HepG2 (cell line): ENCODE measurements at regions not wholly inside any gene's neighbourhood (a gene's known extent, or its start where the extent isn't known, plus 50 kb on each side); places are given as distances from the start of the nearest gene placed in this dataset.

Source experiments
- ATM ChIP-seq: fragments of 450-650 bp; IDR thresholded peaks from 2 replicates; pipeline ENCODE4 v1.7.1; 2017; ENCODE audit warnings: mild to moderate bottlenecking, borderline replicate concordance
- BATF2 ChIP-seq: sonication (generic); formaldehyde crosslinking; IDR thresholded peaks from 2 replicates; pipeline ENCODE4 v1.8.0; 2022; ENCODE audit warnings: mild to moderate bottlenecking, missing genetic modification reagents, moderate library complexity
- DRAP1 ChIP-seq: IDR thresholded peaks from 2 replicates; pipeline ENCODE4 v1.6.1; 2016; ENCODE audit warnings: missing genetic modification reagents, missing compliant biosample characterization
- ESRRA ChIP-seq: sonication (generic); formaldehyde crosslinking; IDR thresholded peaks from 2 replicates; pipeline ENCODE4 v1.5.1; 2020; ENCODE audit warnings: mild to moderate bottlenecking, low read depth, missing genetic modification reagents
- JDP2 ChIP-seq: sonication (generic); formaldehyde crosslinking; IDR thresholded peaks from 2 replicates; pipeline ENCODE4 v1.8.1; 2022; ENCODE audit warnings: missing genetic modification reagents, borderline replicate concordance
- SNAPC5 ChIP-seq: sonication (generic); formaldehyde crosslinking; IDR thresholded peaks from 2 replicates; pipeline ENCODE4 v1.8.1; 2023; ENCODE audit warnings: mild to moderate bottlenecking, missing genetic modification reagents, borderline replicate concordance
- TFDP2 ChIP-seq: sonication (generic); formaldehyde crosslinking; IDR thresholded peaks from 2 replicates; pipeline ENCODE4 v1.4.0; 2020; ENCODE audit warnings: missing genetic modification reagents
- TSC22D2 ChIP-seq: sonication (generic); formaldehyde crosslinking; IDR thresholded peaks from 2 replicates; pipeline ENCODE4 v1.5.1; 2020; ENCODE audit warnings: missing genetic modification reagents, mild to moderate bottlenecking, borderline replicate concordance
- ZBTB39 ChIP-seq: sonication (generic); formaldehyde crosslinking; IDR thresholded peaks from 2 replicates; pipeline ENCODE4 v1.5.0; 2020; ENCODE audit warnings: missing genetic modification reagents
- ZBTB40 ChIP-seq, 2 experiments: fragments of 450-650 bp in 1 of 2; sonication (generic) in 1 of 2; formaldehyde crosslinking in 1 of 2; IDR thresholded peaks; 2 replicates each; pipeline versions ENCODE4 v1.6.1 to v1.8.0; 2016 to 2022; ENCODE audit warnings: antibody characterized with exemption in 1 of 2, mild to moderate bottlenecking in 1 of 2, missing genetic modification reagents in 1 of 2
- ZMYM2 ChIP-seq: sonication (generic); formaldehyde crosslinking; IDR thresholded peaks from 2 replicates; pipeline ENCODE4 v1.8.0; 2022; ENCODE audit warnings: mild to moderate bottlenecking, missing genetic modification reagents
- ZNF33A ChIP-seq: sonication (generic); formaldehyde crosslinking; IDR thresholded peaks from 2 replicates; pipeline ENCODE4 v1.5.1; 2020; ENCODE audit warnings: missing genetic modification reagents, mild to moderate bottlenecking, moderate library complexity, borderline replicate concordance
- ZNF431 ChIP-seq: sonication (generic); formaldehyde crosslinking; IDR thresholded peaks from 2 replicates; pipeline ENCODE4 v1.9.0; 2022; ENCODE audit warnings: missing genetic modification reagents, low read depth, mild to moderate bottlenecking, borderline replicate concordance

GRCh38 chr12:132426349-132427173 lies 63.4 kb upstream of the FBRSL1 start (continued):
- TF ChIP-seq ZBTB40 (IDR thresholded peaks at IDR 0.05) (no peak), ZBTB40 (CRISPR knock-in tag; IDR thresholded peaks at IDR 0.05) (peak; percentile 95), ZNF33A (no peak), ZMYM2 (CRISPR knock-in tag) (peak; percentile 90), TSC22D2 (CRISPR knock-in tag) (0 out of 2 replicates have a peak, but pooled peaks have one; percentile 42), ATM (no peak), ZBTB39 (CRISPR knock-in tag) (peak; percentile 72; the same call in 1 of the 2 replicates), DRAP1 (0 out of 2 replicates have a peak, but pooled peaks have one; percentile 35), SNAPC5 (CRISPR knock-in tag) (peak; percentile 79; the same call in 1 of the 2 replicates), TFDP2 (peak; percentile 89), ZNF431 (CRISPR knock-in tag) (peak; percentile 88), JDP2 (CRISPR knock-in tag) (peak; percentile 68; the same call in 1 of the 2 replicates), BATF2 (CRISPR knock-in tag) (peak; percentile 96), ESRRA (CRISPR knock-in tag) (peak; percentile 71)
